OCI-LY1 (cell line): ENCODE measurements at regions not wholly inside any gene's neighbourhood (a gene's known extent, or its start where the extent isn't known, plus 50 kb on each side); places are given as distances from the start of the nearest gene placed in this dataset.

ENCODE experiments used
- H2AFZ ChIP-seq: fragments of 200-600 bp; sonication (generic), shearing (Covaris generic); 2 replicates; pipeline ENCODE4 v1.6.0; 2014; ENCODE audit warnings: antibody characterized with exemption, mild to moderate bottlenecking, low read length
- H3F3A ChIP-seq: fragments of 200-600 bp; sonication (generic), shearing (Covaris generic); 2 replicates; pipeline ENCODE4 v1.6.0; 2014; ENCODE audit warnings: mild to moderate bottlenecking, antibody characterized with exemption, low read length, moderate library complexity; ENCODE audit not compliant: insufficient read depth
- H3K27ac ChIP-seq: fragments of 200-600 bp; sonication (generic); 2 replicates; pipeline ENCODE4 v1.5.1; 2014; ENCODE audit warnings: low read length, mixed run types, mild to moderate bottlenecking, low read depth; ENCODE audit not compliant: poor library complexity, severe bottlenecking
- H3K27me3 ChIP-seq: fragments of 200-600 bp; sonication (generic); 2 replicates; pipeline ENCODE4 v1.6.0; 2014; ENCODE audit warnings: antibody characterized with exemption, mild to moderate bottlenecking, low read length, moderate library complexity; ENCODE audit not compliant: insufficient read depth
- H3K36me3 ChIP-seq: fragments of 200-600 bp; sonication (generic); 2 replicates; pipeline ENCODE4 v1.6.1; 2014; ENCODE audit warnings: mild to moderate bottlenecking, antibody characterized with exemption, low read length, moderate library complexity, mixed read lengths; ENCODE audit not compliant: insufficient read depth
- H3K4me1 ChIP-seq: fragments of 200-600 bp; sonication (generic); 2 replicates; pipeline ENCODE4 v1.5.1; 2014; ENCODE audit warnings: mild to moderate bottlenecking, low read length, moderate library complexity; ENCODE audit not compliant: insufficient read depth, severe bottlenecking
- H3K4me2 ChIP-seq: fragments of 200-600 bp; sonication (generic), shearing (Covaris generic); 2 replicates; pipeline ENCODE4 v1.6.1; 2014; ENCODE audit warnings: low read length
- H3K4me3 ChIP-seq: fragments of 200-600 bp; sonication (generic); 2 replicates; pipeline ENCODE4 v1.5.1; 2014; ENCODE audit warnings: low read length, low read depth, mild to moderate bottlenecking, mixed read lengths; ENCODE audit not compliant: poor library complexity, severe bottlenecking
- H3K79me2 ChIP-seq: fragments of 200-600 bp; shearing (Covaris generic); 2 replicates; pipeline ENCODE4 v1.6.1; 2016; ENCODE audit warnings: mixed run types, low read length, mixed read lengths; ENCODE audit not compliant: insufficient read depth
- H3K9ac ChIP-seq: fragments of 200-600 bp; sonication (generic), shearing (Covaris generic); 2 replicates; pipeline ENCODE4 v1.6.1; 2014; ENCODE audit warnings: mild to moderate bottlenecking, low read length, mixed read lengths
- H3K9me2 ChIP-seq: fragments of 200-600 bp; sonication (generic), shearing (Covaris generic); 2 replicates; pipeline ENCODE4 v1.6.1; 2014; ENCODE audit warnings: low read depth, mild to moderate bottlenecking, low read length, mixed read lengths
- H3K9me3 ChIP-seq: fragments of 200-600 bp; shearing (Covaris generic); 2 replicates; pipeline ENCODE4 v1.6.1; 2014; ENCODE audit warnings: low read length, mixed read lengths
- H4K20me1 ChIP-seq: fragments of 200-600 bp; sonication (generic), shearing (Covaris generic); 2 replicates; pipeline ENCODE4 v1.6.0; 2016; ENCODE audit warnings: mild to moderate bottlenecking, low read length; ENCODE audit not compliant: insufficient read depth
- EZH2 ChIP-seq: fragments of 200-600 bp; sonication (generic), shearing (Covaris generic); IDR thresholded peaks from 2 replicates; pipeline ENCODE4 v1.8.0; 2017; ENCODE audit warnings: borderline replicate concordance, mixed run types, mild to moderate bottlenecking, antibody characterized with exemption, low read length, moderate library complexity, mixed read lengths
- TF ChIP-seq, protein P1 (sequence below): fragments of 200-600 bp; sonication (generic), shearing (Covaris generic); IDR thresholded peaks from 2 replicates; pipeline ENCODE4 v1.5.1; 2017; ENCODE audit warnings: mild to moderate bottlenecking, antibody characterized with exemption, low read length, moderate library complexity, mixed read lengths

DNA sequence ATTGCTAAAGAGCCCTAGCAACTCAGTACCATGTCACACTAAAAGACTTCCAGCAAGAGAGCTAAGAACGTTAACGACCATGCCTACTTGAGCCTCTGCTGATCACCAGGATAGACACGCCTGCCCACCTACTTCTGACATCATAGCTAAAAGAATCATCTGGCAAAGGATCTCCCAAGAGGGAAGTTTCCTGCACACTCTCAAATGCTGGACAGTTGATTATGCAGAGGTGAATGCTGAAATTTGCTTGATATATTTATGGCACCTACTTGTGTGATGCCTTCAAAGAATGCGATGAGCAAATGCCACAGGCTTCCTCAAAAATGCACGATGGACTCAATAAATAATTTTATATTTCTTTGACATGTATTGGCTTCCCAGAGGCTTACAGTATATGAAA is 113.6 kb downstream of the GALC start:
- H3K79me2 ChIP-seq, result no peaks in the 10 kb centered on the region
- no peak overlapping the region for H3K27ac ChIP-seq
- no peak overlapping the region for H3K9ac ChIP-seq
- H3K4me1 ChIP-seq, result no peaks in the 10 kb centered on the region
- H3K9me3 ChIP-seq, result no peaks in the 10 kb centered on the region
- no peaks in the 10 kb centered on the region for H3K36me3 ChIP-seq
- H3F3A ChIP-seq, result no peaks in the 10 kb centered on the region
- TF ChIP-seq, protein P1, sequence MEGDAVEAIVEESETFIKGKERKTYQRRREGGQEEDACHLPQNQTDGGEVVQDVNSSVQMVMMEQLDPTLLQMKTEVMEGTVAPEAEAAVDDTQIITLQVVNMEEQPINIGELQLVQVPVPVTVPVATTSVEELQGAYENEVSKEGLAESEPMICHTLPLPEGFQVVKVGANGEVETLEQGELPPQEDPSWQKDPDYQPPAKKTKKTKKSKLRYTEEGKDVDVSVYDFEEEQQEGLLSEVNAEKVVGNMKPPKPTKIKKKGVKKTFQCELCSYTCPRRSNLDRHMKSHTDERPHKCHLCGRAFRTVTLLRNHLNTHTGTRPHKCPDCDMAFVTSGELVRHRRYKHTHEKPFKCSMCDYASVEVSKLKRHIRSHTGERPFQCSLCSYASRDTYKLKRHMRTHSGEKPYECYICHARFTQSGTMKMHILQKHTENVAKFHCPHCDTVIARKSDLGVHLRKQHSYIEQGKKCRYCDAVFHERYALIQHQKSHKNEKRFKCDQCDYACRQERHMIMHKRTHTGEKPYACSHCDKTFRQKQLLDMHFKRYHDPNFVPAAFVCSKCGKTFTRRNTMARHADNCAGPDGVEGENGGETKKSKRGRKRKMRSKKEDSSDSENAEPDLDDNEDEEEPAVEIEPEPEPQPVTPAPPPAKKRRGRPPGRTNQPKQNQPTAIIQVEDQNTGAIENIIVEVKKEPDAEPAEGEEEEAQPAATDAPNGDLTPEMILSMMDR, result no peak
- TF ChIP-seq EZH2, result no peak
- no peaks in the 10 kb centered on the region for H3K9me2 ChIP-seq
- no peak overlapping the region for H2AFZ ChIP-seq
- no peak overlapping the region for H3K4me2 ChIP-seq
- H3K4me3 ChIP-seq, result no peak overlapping the region
- no peaks in the 10 kb centered on the region for H3K27me3 ChIP-seq
- no peaks in the 10 kb centered on the region for H4K20me1 ChIP-seq

DNA sequence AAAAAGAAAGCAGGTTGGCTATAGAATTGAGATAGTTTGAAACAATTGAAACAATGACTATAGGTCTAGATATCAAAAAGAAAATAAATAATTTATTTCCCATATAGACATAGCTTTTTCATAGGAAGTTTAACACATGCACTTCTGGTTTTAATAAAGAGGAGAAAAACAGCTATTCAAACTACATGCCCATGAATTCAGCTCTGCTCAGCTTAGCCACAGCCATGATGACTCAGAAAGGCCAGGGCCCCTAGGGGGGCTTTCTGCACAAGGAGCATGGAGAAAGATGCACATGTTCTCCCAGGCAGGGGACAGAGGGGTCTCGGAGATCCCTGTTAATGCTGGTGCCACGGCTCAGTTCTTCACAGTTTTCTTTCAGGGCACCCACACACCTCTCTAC is 114.0 kb downstream of the GALC start:
- no peak overlapping the region for H2AFZ ChIP-seq
- no peaks in the 10 kb centered on the region for H3K79me2 ChIP-seq
- no peak overlapping the region for H3K9ac ChIP-seq
- no peaks in the 10 kb centered on the region for H3K9me3 ChIP-seq
- no peak for TF ChIP-seq EZH2
- TF ChIP-seq, protein P1, result no peak
- no peak overlapping the region for H3K4me2 ChIP-seq
- no peaks in the 10 kb centered on the region for H3K36me3 ChIP-seq
- no peak overlapping the region for H3K4me3 ChIP-seq
- H3F3A ChIP-seq, result no peaks in the 10 kb centered on the region
- H3K4me1 ChIP-seq, result no peaks in the 10 kb centered on the region
- no peaks in the 10 kb centered on the region for H3K9me2 ChIP-seq
- no peaks in the 10 kb centered on the region for H3K27me3 ChIP-seq
- H4K20me1 ChIP-seq, result no peaks in the 10 kb centered on the region
- H3K27ac ChIP-seq, result no peak overlapping the region

DNA sequence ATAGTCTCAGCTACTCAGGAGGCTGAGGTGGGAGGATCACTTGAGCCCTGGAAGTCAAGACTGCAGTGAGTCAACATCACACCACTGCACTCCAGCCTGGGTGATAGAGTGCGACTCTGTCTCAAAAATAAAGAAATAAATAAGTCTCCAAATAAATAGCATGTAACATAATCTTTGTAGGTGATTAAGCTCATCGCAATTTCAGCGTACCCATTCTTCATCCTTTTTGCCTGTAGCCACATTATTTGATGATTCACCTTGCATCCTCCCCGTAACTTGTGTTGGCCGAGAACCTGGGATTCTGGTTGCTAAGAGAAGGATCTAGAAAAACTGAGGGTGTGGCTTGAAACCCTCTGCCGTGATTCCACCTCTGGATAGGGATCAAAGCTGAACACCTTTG is 115.1 kb downstream of the GALC start:
- no peak overlapping the region for H3K4me2 ChIP-seq
- H3K36me3 ChIP-seq, result no peaks in the 10 kb centered on the region
- H3F3A ChIP-seq, result no peaks in the 10 kb centered on the region
- H3K4me3 ChIP-seq, result no peak overlapping the region
- no peaks in the 10 kb centered on the region for H3K9me3 ChIP-seq
- H3K27ac ChIP-seq, result no peak overlapping the region
- no peak for TF ChIP-seq EZH2
- TF ChIP-seq, protein P1, result no peak
- H3K79me2 ChIP-seq, result no peaks in the 10 kb centered on the region
- H2AFZ ChIP-seq, result no peak overlapping the region
- H3K4me1 ChIP-seq, result no peaks in the 10 kb centered on the region
- no peaks in the 10 kb centered on the region for H4K20me1 ChIP-seq
- no peaks in the 10 kb centered on the region for H3K27me3 ChIP-seq
- no peaks in the 10 kb centered on the region for H3K9me2 ChIP-seq
- no peak overlapping the region for H3K9ac ChIP-seq
